Neural crest cell (in vitro differentiated cells): ENCODE measurements at regions not wholly inside any gene's neighbourhood (a gene's known extent, or its start where the extent isn't known, plus 50 kb on each side); places are given as distances from the start of the nearest gene placed in this dataset.

Experiments
- DNase-seq: peaks from one replicate; pipeline ENCODE4 v3.0.0; 2021; ENCODE audit warnings: low read depth, mixed read lengths, low spot score
- H3K27ac Mint-ChIP-seq: one replicate; pipeline ENCODE4 v1.8.0; 2021; ENCODE audit warnings: mild to moderate bottlenecking, mixed read lengths; ENCODE audit not compliant: unreplicated experiment
- H3K27me3 Mint-ChIP-seq: 2 replicates; pipeline ENCODE4 v1.8.0; 2021; ENCODE audit warnings: low read depth, mild to moderate bottlenecking, mixed read lengths
- H3K36me3 Mint-ChIP-seq: 2 replicates; pipeline ENCODE4 v1.8.0; 2021; ENCODE audit warnings: low read depth, mild to moderate bottlenecking, mixed read lengths
- H3K4me1 Mint-ChIP-seq: 2 replicates; pipeline ENCODE4 v1.8.0; 2021; ENCODE audit warnings: mixed read lengths
- H3K4me3 Mint-ChIP-seq: one replicate; pipeline ENCODE4 v1.8.0; 2021; ENCODE audit warnings: mild to moderate bottlenecking, mixed read lengths
- H3K9me3 Mint-ChIP-seq: 2 replicates; pipeline ENCODE4 v1.8.0; 2021; ENCODE audit warnings: mixed read lengths
- TF ChIP-seq, protein P1 (sequence below): fragments of 200-600 bp; sonication (generic); conservative IDR thresholded peaks from 2 replicates; pipeline ENCODE4 v1.5.0; 2021; ENCODE audit warnings: antibody characterized with exemption, mild to moderate bottlenecking

DNA sequence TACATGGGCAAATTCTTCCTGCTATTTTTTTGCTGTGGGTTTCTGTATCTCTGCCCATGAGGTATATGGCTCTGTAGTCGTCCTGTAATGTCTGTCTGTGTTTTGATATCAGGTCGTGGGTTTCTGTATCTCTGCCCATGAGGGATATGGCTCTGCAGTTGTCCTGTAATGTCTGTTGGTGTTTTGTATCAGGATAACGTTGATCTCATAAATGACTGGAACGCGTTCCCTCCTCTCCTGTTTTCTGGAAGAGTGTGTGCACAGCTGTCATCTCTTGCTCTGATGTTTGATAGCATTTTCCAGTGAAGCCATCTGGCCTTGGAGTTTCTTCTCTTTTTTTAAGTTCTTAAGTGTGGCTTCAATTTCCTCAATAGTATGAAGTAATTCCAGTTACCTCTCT, 57.2 kb downstream of the SOX1 start:
- Mint-ChIP-seq H3K4me1 (peaks cover 27% of the 10 kb centered on the region), H3K4me3 (no peak overlapping the region), H3K36me3 (no peaks in the 10 kb centered on the region), H3K27me3 (no peaks in the 10 kb centered on the region), H3K9me3 (peaks cover 3% of the 10 kb centered on the region), H3K27ac (no peak overlapping the region)
- no peak for DNase-seq
- TF ChIP-seq, protein P1, sequence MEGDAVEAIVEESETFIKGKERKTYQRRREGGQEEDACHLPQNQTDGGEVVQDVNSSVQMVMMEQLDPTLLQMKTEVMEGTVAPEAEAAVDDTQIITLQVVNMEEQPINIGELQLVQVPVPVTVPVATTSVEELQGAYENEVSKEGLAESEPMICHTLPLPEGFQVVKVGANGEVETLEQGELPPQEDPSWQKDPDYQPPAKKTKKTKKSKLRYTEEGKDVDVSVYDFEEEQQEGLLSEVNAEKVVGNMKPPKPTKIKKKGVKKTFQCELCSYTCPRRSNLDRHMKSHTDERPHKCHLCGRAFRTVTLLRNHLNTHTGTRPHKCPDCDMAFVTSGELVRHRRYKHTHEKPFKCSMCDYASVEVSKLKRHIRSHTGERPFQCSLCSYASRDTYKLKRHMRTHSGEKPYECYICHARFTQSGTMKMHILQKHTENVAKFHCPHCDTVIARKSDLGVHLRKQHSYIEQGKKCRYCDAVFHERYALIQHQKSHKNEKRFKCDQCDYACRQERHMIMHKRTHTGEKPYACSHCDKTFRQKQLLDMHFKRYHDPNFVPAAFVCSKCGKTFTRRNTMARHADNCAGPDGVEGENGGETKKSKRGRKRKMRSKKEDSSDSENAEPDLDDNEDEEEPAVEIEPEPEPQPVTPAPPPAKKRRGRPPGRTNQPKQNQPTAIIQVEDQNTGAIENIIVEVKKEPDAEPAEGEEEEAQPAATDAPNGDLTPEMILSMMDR, result no peak

DNA sequence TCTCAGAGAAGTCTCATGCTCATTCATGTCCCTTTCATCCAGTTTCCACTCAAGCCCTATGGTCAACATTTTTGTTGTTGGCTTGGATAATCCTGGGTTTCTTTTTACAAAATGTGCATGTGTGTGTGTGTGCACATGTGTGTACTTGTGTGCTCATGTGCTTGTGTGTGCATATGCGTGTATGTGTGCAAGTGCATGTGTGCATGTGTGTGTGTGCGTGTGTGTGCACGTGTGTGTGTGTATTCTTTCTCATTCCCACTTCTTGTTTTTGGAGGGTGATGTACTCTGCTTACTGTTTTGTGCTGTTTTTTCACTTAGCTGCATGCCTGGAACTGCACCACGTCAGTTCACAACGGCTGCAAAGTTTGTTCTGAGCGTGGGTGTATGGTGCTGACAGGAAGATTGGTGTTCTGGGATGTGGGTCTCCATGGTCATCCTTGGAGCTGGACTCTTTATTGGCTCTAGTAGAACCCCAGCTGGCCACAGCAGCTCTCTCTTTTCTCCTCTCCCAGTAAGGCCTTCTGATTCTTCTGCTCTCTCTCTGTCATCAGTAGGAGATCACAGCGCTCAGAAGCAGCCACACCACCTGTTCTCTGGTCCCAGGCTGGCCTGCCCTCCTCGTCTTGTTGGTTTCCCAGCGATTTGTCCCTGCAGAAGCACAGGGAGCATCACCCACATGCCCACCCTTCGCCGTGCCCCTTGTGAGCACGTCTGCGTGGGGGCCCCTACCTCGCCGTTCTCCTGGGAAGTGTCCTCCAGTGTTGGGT, 60.8 kb downstream of the SOX1 start:
- DNase-seq, result no peak
- Mint-ChIP-seq H3K27ac (no peak overlapping the region), H3K4me3 (no peak overlapping the region), H3K9me3 (peaks cover 3% of the 10 kb centered on the region), H3K4me1 (peaks cover 22% of the 10 kb centered on the region), H3K36me3 (no peaks in the 10 kb centered on the region), H3K27me3 (no peaks in the 10 kb centered on the region)
- TF ChIP-seq, protein P1, result no peak

DNA sequence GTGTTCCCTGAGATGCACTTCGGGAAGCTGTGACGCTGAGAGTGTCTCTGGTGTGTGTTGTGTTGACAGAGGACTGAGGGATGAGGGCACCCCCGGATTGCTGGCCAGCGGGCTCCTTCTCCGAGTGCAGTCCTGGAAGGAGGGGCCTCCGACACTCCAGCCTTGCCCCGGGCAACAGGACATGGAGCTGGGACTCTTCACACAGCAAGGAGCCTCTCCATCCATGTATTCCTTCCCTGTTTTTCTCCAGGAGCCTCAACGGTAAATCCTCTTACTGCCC, 61.3 kb downstream of the SOX1 start:
- H3K36me3 Mint-ChIP-seq, result no peaks in the 10 kb centered on the region
- H3K27ac Mint-ChIP-seq, result no peak overlapping the region
- H3K27me3 Mint-ChIP-seq, result no peaks in the 10 kb centered on the region
- TF ChIP-seq, protein P1, result no peak
- peaks cover 3% of the 10 kb centered on the region for H3K9me3 Mint-ChIP-seq
- H3K4me1 Mint-ChIP-seq, result peaks cover 17% of the 10 kb centered on the region
- DNase-seq, result no peak
- H3K4me3 Mint-ChIP-seq, result no peak overlapping the region

DNA sequence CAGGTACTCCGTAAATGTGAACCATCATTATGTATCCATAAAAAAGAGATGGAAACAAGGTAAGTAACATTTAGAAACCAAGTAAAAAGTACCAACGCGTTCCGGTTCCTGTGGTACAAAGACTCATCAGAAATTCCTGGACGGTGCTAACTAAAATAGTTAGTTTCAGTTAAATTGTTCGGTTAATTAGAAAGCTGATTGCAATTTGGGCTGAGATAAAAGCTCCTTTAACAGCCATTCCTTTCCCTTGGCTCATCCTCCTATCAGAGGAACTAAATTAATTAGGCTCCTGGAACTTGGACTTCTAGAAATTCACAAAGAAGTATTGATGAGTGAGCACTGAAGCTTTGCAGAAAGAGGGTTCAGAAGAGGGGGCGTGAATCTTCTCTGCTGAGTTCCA, 63.5 kb downstream of the SOX1 start:
- no peak overlapping the region for H3K27ac Mint-ChIP-seq
- peaks cover 3% of the 10 kb centered on the region for H3K9me3 Mint-ChIP-seq
- no peak overlapping the region for H3K4me3 Mint-ChIP-seq
- DNase-seq, result no peak
- no peaks in the 10 kb centered on the region for H3K36me3 Mint-ChIP-seq
- TF ChIP-seq, protein P1, result no peak
- peaks cover 18% of the 10 kb centered on the region for H3K4me1 Mint-ChIP-seq
- no peaks in the 10 kb centered on the region for H3K27me3 Mint-ChIP-seq

- Mint-ChIP-seq H3K27me3 (no peaks in the 10 kb centered on the region), H3K9me3 (peaks cover 3% of the 10 kb centered on the region), H3K27ac (peak overlapping the region; percentile 19)
These were observed 64.2 kb downstream of the SOX1 start for GRCh38 chr13:112131081-112131712.

More at GRCh38 chr13:112131081-112131712, 64.2 kb downstream of the SOX1 start:
- H3K36me3 Mint-ChIP-seq, result no peaks in the 10 kb centered on the region
- TF ChIP-seq, protein P1, result no peak
- DNase-seq, result no peak
- H3K4me1 Mint-ChIP-seq, result peaks cover 18% of the 10 kb centered on the region
- H3K4me3 Mint-ChIP-seq, result no peak overlapping the region
